GM12892 (cell line): ENCODE measurements at regions not wholly inside any gene's neighbourhood (a gene's known extent, or its start where the extent isn't known, plus 50 kb on each side); places are given as distances from the start of the nearest gene placed in this dataset.

Experiments
- POLR2A ChIP-seq: IDR thresholded peaks from 2 replicates; pipeline ENCODE4 v1.6.1; 2011; ENCODE audit warnings: low read depth, low read length, control low read depth
- POLR2AphosphoS5 ChIP-seq: IDR thresholded peaks from 2 replicates; pipeline ENCODE4 v1.6.1; 2011; ENCODE audit warnings: low read depth, low read length, control low read depth

- TF ChIP-seq POLR2A (no peak), POLR2AphosphoS5 (no peak)
Observed at GRCh38 chr2:95760806-95761525, 169.2 kb downstream of the TRIM43 start.
